Right atrium auricular region (tissue), 2 donors: ENCODE measurements at regions not wholly inside any gene's neighbourhood (a gene's known extent, or its start where the extent isn't known, plus 50 kb on each side); places are given as distances from the start of the nearest gene placed in this dataset.

Experiments
- DNase-seq: peaks from one replicate; pipeline ENCODE4 v3.0.0-alpha.2; 2019; ENCODE audit warnings: low spot score
- H3K27ac ChIP-seq, 2 donors: fragments of 200-600 bp; sonication (generic); 1 replicate in 1 of 2; 2 replicates in 1 of 2; pipeline ENCODE4 v1.5.1; 2016 to 2019
- H3K27me3 ChIP-seq, 2 donors: fragments of 200-600 bp; sonication (generic); one replicate each; pipeline versions ENCODE4 v1.5.1 to v1.6.0; 2017 to 2019
- H3K36me3 ChIP-seq: fragments of 200-600 bp; sonication (generic); one replicate; pipeline ENCODE4 v1.5.1; 2016
- H3K4me1 ChIP-seq, 2 donors: fragments of 200-600 bp; sonication (generic); one replicate each; pipeline versions ENCODE4 v1.5.1 to v1.6.0; 2017 to 2019
- H3K4me3 ChIP-seq, 2 donors: fragments of 200-600 bp; sonication (generic); 1 replicate in 1 of 2; 2 replicates in 1 of 2; pipeline ENCODE4 v1.5.1; 2017 to 2019; ENCODE audit warnings: mild to moderate bottlenecking in 1 of 2, moderate library complexity in 1 of 2
- H3K9me3 ChIP-seq, 2 donors: fragments of 200-600 bp; sonication (generic); one replicate each; pipeline ENCODE4 v1.5.1; 2019
- CTCF ChIP-seq, 2 donors: fragments of 200-600 bp; sonication (generic); IDR thresholded peaks; one replicate each; pipeline ENCODE4 v1.5.1; 2019; ENCODE audit warnings: antibody characterized with exemption in 2 of 2

- Histone ChIP-seq H3K27me3 (no peaks in the 10 kb centered on the region), H3K36me3 (no peaks in the 10 kb centered on the region), H3K27ac (no peak overlapping the region), H3K4me3 (no peak overlapping the region), H3K4me1 (no peaks in the 10 kb centered on the region), H3K9me3 (no peaks in the 10 kb centered on the region)
- TF ChIP-seq CTCF (IDR thresholded peaks at IDR 0.05) = no peak
- no peak for DNase-seq
Observed at GRCh38 chr7:119335405-119335804, 937.6 kb upstream of the KCND2 start.

- Histone ChIP-seq H3K9me3 (no peaks in the 10 kb centered on the region), H3K27ac (no peak overlapping the region), H3K4me3 (no peak overlapping the region), H3K27me3 (no peaks in the 10 kb centered on the region), H3K36me3 (no peaks in the 10 kb centered on the region), H3K4me1 (no peaks in the 10 kb centered on the region)
- TF ChIP-seq CTCF (IDR thresholded peaks at IDR 0.05) = no peak
- no peak for DNase-seq
Observed at GRCh38 chr7:119341822-119342221, 931.2 kb upstream of the KCND2 start.

GRCh38 chr7:119343289-119343688 lies 929.7 kb upstream of the KCND2 start:
- H3K9me3 ChIP-seq = no peaks in the 10 kb centered on the region
- H3K27ac ChIP-seq = no peak overlapping the region
- no peak for TF ChIP-seq CTCF (IDR thresholded peaks at IDR 0.05)
- no peak overlapping the region for H3K4me3 ChIP-seq
- no peaks in the 10 kb centered on the region for H3K4me1 ChIP-seq
- H3K27me3 ChIP-seq = no peaks in the 10 kb centered on the region
- no peak for DNase-seq
- no peaks in the 10 kb centered on the region for H3K36me3 ChIP-seq

GRCh38 chr7:119344466-119344865 lies 928.5 kb upstream of the KCND2 start:
- Histone ChIP-seq H3K4me1 (no peaks in the 10 kb centered on the region), H3K27ac (no peak overlapping the region), H3K36me3 (no peaks in the 10 kb centered on the region), H3K27me3 (no peaks in the 10 kb centered on the region), H3K9me3 (no peaks in the 10 kb centered on the region), H3K4me3 (no peak overlapping the region)
- no peak for DNase-seq
- TF ChIP-seq CTCF (IDR thresholded peaks at IDR 0.05) = no peak

GRCh38 chr7:119348491-119348890 lies 924.5 kb upstream of the KCND2 start:
- Histone ChIP-seq H3K27me3 (no peaks in the 10 kb centered on the region), H3K4me3 (no peak overlapping the region), H3K4me1 (no peaks in the 10 kb centered on the region), H3K27ac (no peak overlapping the region), H3K9me3 (no peaks in the 10 kb centered on the region), H3K36me3 (no peaks in the 10 kb centered on the region)
- no peak for TF ChIP-seq CTCF (IDR thresholded peaks at IDR 0.05)
- DNase-seq = no peak

GRCh38 chr7:119350334-119350733 lies 922.6 kb upstream of the KCND2 start:
- no peaks in the 10 kb centered on the region for H3K4me1 ChIP-seq
- DNase-seq = no peak
- H3K4me3 ChIP-seq = no peak overlapping the region
- no peaks in the 10 kb centered on the region for H3K36me3 ChIP-seq
- no peak overlapping the region for H3K27ac ChIP-seq
- no peak for TF ChIP-seq CTCF (IDR thresholded peaks at IDR 0.05)
- no peaks in the 10 kb centered on the region for H3K27me3 ChIP-seq
- no peaks in the 10 kb centered on the region for H3K9me3 ChIP-seq
